Smooth muscle cell (in vitro differentiated cells): ENCODE measurements at regions not wholly inside any gene's neighbourhood (a gene's known extent, or its start where the extent isn't known, plus 50 kb on each side); places are given as distances from the start of the nearest gene placed in this dataset.

Experiments
- DNase-seq: peaks from one replicate; lab custom pipeline; 2025; ENCODE audit not compliant: unreplicated experiment; lab: John Stamatoyannopoulos, UW
- H2AFZ ChIP-seq: fragments of 200-600 bp; sonication (generic); 2 replicates; pipeline ENCODE4 v1.6.0; 2016; ENCODE audit warnings: antibody characterized with exemption, low read depth, mild to moderate bottlenecking
- H3F3A ChIP-seq: fragments of 200-600 bp; sonication (generic); 2 replicates; pipeline ENCODE4 v1.6.0; 2017; ENCODE audit warnings: antibody characterized with exemption, low read depth
- H3K27ac ChIP-seq: fragments of 200-600 bp; sonication (generic); 2 replicates; pipeline ENCODE4 v1.5.1; 2016; ENCODE audit warnings: low read depth, mild to moderate bottlenecking
- H3K27me3 ChIP-seq: fragments of 200-600 bp; sonication (generic); 2 replicates; pipeline ENCODE4 v1.6.1; 2016; ENCODE audit warnings: low read depth, mild to moderate bottlenecking
- H3K36me3 ChIP-seq: fragments of 200-600 bp; sonication (generic); 2 replicates; pipeline ENCODE4 v1.5.1; 2016; ENCODE audit warnings: low read depth
- H3K4me1 ChIP-seq: fragments of 200-600 bp; sonication (generic); 2 replicates; pipeline ENCODE4 v1.5.1; 2016; ENCODE audit warnings: low read depth
- H3K4me2 ChIP-seq: fragments of 200-600 bp; sonication (generic); 2 replicates; pipeline ENCODE4 v1.6.0; 2016; ENCODE audit warnings: mild to moderate bottlenecking
- H3K4me3 ChIP-seq: fragments of 200-600 bp; sonication (generic); 2 replicates; pipeline ENCODE4 v1.5.1; 2016; ENCODE audit warnings: mild to moderate bottlenecking
- H3K79me2 ChIP-seq: fragments of 200-600 bp; sonication (generic); 2 replicates; pipeline ENCODE4 v1.6.0; 2016; ENCODE audit warnings: low read depth, mild to moderate bottlenecking
- H3K9ac ChIP-seq: fragments of 200-600 bp; sonication (generic); 2 replicates; pipeline ENCODE4 v1.6.0; 2016; ENCODE audit warnings: low read depth
- H3K9me3 ChIP-seq: fragments of 200-600 bp; sonication (generic); replicated peaks from 2 replicates; pipeline ENCODE4 v1.5.1; 2016; ENCODE audit warnings: low read depth
- H4K20me1 ChIP-seq: fragments of 200-600 bp; sonication (generic); 2 replicates; pipeline ENCODE4 v1.6.0; 2016; ENCODE audit warnings: low read depth
- WGBS: methylation state at CpG from one replicate; pipeline ENCODE4 v1.1.7; 2016; ENCODE audit warnings: low lambda C conversion rate; 5-methylcytosine and 5-hydroxymethylcytosine counted together
- TF ChIP-seq, protein P1 (sequence below): fragments of 200-600 bp; sonication (generic); IDR thresholded peaks from 2 replicates; pipeline ENCODE4 v1.5.1; 2017; ENCODE audit warnings: borderline replicate concordance, mild to moderate bottlenecking, antibody characterized with exemption; ENCODE audit not compliant: insufficient read depth, poor library complexity, severe bottlenecking

DNA sequence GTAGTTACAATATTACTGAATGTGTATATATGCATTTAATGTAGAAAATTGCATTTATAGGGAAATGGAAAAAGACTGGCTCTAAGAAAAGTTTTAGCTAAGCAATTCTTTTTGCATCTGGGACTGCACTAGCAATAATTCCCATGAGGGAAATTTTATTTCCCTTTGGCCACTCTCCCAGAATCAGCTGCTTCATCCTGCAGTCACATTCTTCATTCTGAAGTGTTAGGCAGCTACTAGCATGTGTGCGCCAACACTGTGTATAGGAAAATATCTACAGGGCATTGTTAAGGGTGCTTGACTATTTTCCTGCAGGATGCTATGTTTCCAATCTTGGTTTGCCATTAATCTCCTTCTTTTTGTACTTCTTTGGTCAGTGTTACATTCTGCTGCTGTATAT, 312.8 kb upstream of the PCDH20 start:
- H3K27me3 ChIP-seq = no peaks in the 10 kb centered on the region
- no peak for DNase-seq
- no peak overlapping the region for H2AFZ ChIP-seq
- H3K4me1 ChIP-seq = no peaks in the 10 kb centered on the region
- no peak overlapping the region for H3K4me3 ChIP-seq
- no peak overlapping the region for H3K9ac ChIP-seq
- 100% methylated on average over 1 of the region's 1 CpG for WGBS
- no peak overlapping the region for H3K4me2 ChIP-seq
- no peaks in the 10 kb centered on the region for H3K9me3 ChIP-seq
- peak overlapping the region; percentile 37 for H3K27ac ChIP-seq
- no peaks in the 10 kb centered on the region for H3K36me3 ChIP-seq
- no peaks in the 10 kb centered on the region for H4K20me1 ChIP-seq
- no peaks in the 10 kb centered on the region for H3K79me2 ChIP-seq
- TF ChIP-seq, protein P1, sequence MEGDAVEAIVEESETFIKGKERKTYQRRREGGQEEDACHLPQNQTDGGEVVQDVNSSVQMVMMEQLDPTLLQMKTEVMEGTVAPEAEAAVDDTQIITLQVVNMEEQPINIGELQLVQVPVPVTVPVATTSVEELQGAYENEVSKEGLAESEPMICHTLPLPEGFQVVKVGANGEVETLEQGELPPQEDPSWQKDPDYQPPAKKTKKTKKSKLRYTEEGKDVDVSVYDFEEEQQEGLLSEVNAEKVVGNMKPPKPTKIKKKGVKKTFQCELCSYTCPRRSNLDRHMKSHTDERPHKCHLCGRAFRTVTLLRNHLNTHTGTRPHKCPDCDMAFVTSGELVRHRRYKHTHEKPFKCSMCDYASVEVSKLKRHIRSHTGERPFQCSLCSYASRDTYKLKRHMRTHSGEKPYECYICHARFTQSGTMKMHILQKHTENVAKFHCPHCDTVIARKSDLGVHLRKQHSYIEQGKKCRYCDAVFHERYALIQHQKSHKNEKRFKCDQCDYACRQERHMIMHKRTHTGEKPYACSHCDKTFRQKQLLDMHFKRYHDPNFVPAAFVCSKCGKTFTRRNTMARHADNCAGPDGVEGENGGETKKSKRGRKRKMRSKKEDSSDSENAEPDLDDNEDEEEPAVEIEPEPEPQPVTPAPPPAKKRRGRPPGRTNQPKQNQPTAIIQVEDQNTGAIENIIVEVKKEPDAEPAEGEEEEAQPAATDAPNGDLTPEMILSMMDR = no peak
- no peaks in the 10 kb centered on the region for H3F3A ChIP-seq

DNA sequence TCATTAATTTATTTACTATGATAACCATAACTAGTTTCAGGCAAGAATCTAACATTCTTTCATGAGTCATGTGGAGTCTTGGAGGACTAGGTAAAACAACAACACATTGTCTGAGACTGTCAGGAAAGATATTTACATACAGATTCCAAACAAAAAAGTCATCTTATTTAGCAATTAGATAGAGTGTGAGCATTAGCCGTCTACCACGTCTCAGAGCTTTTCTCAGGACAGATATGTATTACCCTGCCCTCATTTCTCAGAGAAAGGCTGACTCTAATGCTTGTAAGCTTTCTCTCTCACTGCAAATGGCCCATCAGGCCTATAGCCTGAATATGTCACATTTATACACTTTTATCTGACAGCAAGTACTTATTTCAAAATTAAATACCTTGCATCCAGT, 312.1 kb upstream of the PCDH20 start:
- H3K27ac ChIP-seq = peak overlapping the region; percentile 37

DNA sequence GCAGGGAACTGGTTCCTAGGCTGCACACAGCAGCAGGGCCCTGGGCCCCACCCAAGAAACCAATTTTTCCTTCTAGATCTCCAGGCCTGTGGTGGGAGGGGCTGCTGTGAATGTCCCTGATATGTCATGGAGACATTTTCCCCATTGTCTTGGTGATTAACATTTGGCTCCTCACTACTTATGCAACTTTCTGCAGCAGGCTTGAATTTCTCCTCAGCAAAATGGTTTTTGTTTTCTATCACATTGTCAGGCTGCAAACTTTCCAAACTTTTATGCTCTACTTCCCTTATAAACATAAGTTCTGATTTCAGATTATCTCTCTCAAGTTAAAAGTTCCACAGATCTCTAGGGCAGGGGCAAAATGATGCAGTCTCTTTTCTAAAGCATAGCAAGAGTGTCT, 310.2 kb upstream of the PCDH20 start:
- Histone ChIP-seq H3F3A (no peaks in the 10 kb centered on the region), H3K9me3 (no peaks in the 10 kb centered on the region), H3K27me3 (no peaks in the 10 kb centered on the region), H3K9ac (no peak overlapping the region), H2AFZ (no peak overlapping the region), H3K4me1 (no peaks in the 10 kb centered on the region), H3K27ac (no peak overlapping the region), H4K20me1 (no peaks in the 10 kb centered on the region), H3K4me3 (no peak overlapping the region), H3K36me3 (no peaks in the 10 kb centered on the region), H3K79me2 (no peaks in the 10 kb centered on the region), H3K4me2 (no peak overlapping the region)
- TF ChIP-seq, protein P1 = no peak
- DNase-seq = no peak

More for the DNA sequence above, 312.1 kb upstream of the PCDH20 start:
- H3K9me3 ChIP-seq = no peaks in the 10 kb centered on the region
- H3K27me3 ChIP-seq = no peaks in the 10 kb centered on the region
- no peaks in the 10 kb centered on the region for H3K36me3 ChIP-seq
- 33% methylated on average over 2 of the region's 2 CpGs for WGBS
- TF ChIP-seq, protein P1 = no peak
- H4K20me1 ChIP-seq = no peaks in the 10 kb centered on the region
- no peak overlapping the region for H3K4me2 ChIP-seq
- no peak overlapping the region for H3K9ac ChIP-seq
- H3K4me3 ChIP-seq = no peak overlapping the region
- H3K79me2 ChIP-seq = no peaks in the 10 kb centered on the region
- H2AFZ ChIP-seq = no peak overlapping the region
- no peak for DNase-seq
- no peaks in the 10 kb centered on the region for H3F3A ChIP-seq
- no peaks in the 10 kb centered on the region for H3K4me1 ChIP-seq

DNA sequence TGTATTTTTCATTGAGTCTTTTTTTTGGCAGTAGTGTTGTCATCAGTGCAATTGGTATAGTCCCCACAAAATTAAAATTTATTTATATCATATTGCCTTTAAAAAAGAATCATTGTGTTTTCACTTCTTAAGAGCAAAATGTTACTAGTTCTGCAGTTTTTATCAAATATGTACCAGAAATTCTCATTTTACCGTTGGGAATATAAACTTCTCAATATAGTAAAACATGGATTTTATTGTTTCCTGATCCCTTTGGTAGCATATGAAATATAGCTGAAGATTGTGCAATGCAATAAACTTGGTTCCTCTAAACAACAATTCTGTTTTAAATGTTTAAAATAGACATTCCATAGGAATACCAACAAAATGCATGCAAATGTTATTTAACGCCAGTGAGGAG, 306.5 kb upstream of the PCDH20 start:
- Histone ChIP-seq H4K20me1 (no peaks in the 10 kb centered on the region), H3K4me1 (no peaks in the 10 kb centered on the region), H3K36me3 (no peaks in the 10 kb centered on the region), H3K27ac (no peak overlapping the region), H3K9ac (no peak overlapping the region), H3K4me2 (no peak overlapping the region), H3K79me2 (no peaks in the 10 kb centered on the region), H3F3A (no peaks in the 10 kb centered on the region), H3K27me3 (no peaks in the 10 kb centered on the region), H3K4me3 (no peak overlapping the region), H3K9me3 (no peaks in the 10 kb centered on the region), H2AFZ (no peak overlapping the region)
- DNase-seq = no peak
- TF ChIP-seq, protein P1 = no peak
- WGBS = 88% methylated on average over 2 of the region's 2 CpGs
